Tibial artery (tissue), 4 donors: ENCODE measurements at regions not wholly inside any gene's neighbourhood (a gene's known extent, or its start where the extent isn't known, plus 50 kb on each side); places are given as distances from the start of the nearest gene placed in this dataset.
A peak's percentile ranks its signal among the peaks of the same experiment; 100 is the strongest.
"Not testable (repeated sequence)": the region's sequence is repeated elsewhere in the genome, so short reads cannot be mapped to it uniquely, and the experiment has no call there.

Experiments used
- DNase-seq, 2 donors: peaks; one replicate each; pipeline ENCODE4 v3.0.0-alpha.2; 2019
- H3K27ac ChIP-seq, 2 donors: fragments of 200-600 bp; sonication (generic) in 1 of 2; 1 replicate in 1 of 2; 2 replicates in 1 of 2; pipeline ENCODE4 v1.5.1; 2018 to 2019; ENCODE audit warnings: mild to moderate bottlenecking in 1 of 2
- H3K27me3 ChIP-seq, 2 donors: fragments of 200-600 bp; sonication (generic) in 1 of 2; one replicate each; pipeline versions ENCODE4 v1.5.1 to v1.6.0; 2016 to 2019
- H3K36me3 ChIP-seq, 3 donors: fragments of 200-600 bp; sonication (generic) in 2 of 3; one replicate each; pipeline ENCODE4 v1.5.1; 2016 to 2019; ENCODE audit warnings: mild to moderate bottlenecking in 2 of 3
- H3K4me1 ChIP-seq, 4 donors: fragments of 200-600 bp; sonication (generic) in 2 of 4; 1 replicate in 3 of 4; 2 replicates in 1 of 4; pipeline ENCODE4 v1.5.1; 2016 to 2019
- H3K4me3 ChIP-seq, 2 donors: fragments of 200-600 bp; sonication (generic) in 1 of 2; 1 replicate in 1 of 2; 2 replicates in 1 of 2; pipeline ENCODE4 v1.5.1; 2018 to 2019; ENCODE audit warnings: mild to moderate bottlenecking in 2 of 2
- H3K9me3 ChIP-seq, 3 donors: fragments of 200-600 bp; sonication (generic) in 1 of 3; one replicate each; pipeline ENCODE4 v1.5.1; 2016 to 2019
- CTCF ChIP-seq, 2 experiments: fragments of 200-600 bp in 1 of 2; fragments of 450-650 bp in 1 of 2; IDR thresholded peaks; one replicate each; pipeline ENCODE4 v1.5.1; 2017 to 2019; ENCODE audit warnings: antibody characterized with exemption in 2 of 2, mild to moderate bottlenecking in 1 of 2, moderate library complexity in 1 of 2
- intact Hi-C: fragments of 100-400 bp; cut with DNase I; formaldehyde crosslinking; loops from one replicate; pipeline ENCODE4 v1.15.0; 2023; ENCODE audit warnings: low total_unique reads

DNA sequence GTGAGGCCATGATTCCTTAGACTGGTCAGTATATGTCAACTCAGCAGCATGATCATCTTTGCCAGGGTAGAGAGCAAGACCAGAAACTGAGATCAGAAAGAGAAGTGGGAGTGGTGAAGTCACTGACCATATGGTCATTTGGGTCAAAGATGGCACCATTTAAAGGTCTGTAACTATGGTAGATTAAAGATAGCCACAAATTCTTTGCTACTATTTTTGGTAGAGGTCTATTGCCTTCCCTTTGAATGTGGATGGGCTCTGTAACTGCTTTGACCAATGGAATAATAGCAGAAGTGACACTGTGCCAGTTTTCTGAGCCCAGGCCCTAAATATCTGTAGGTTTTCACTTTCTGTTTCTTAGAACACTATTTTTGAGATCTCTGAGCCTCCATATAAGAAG lies 117.6 kb downstream of the PCSK1 start:
- Histone ChIP-seq H3K9me3 (no peaks in the 10 kb centered on the region), H3K4me1 (peaks cover 0 to 3% (median 0%) of the 10 kb centered on the region in 4 donors), H3K27ac (no peak overlapping the region), H3K4me3 (no peak overlapping the region), H3K36me3 (no peaks in the 10 kb centered on the region), H3K27me3 (no peaks in the 10 kb centered on the region)
- intact Hi-C loops = no loop called here
- no peak for TF ChIP-seq CTCF (IDR thresholded peaks at IDR 0.05)
- DNase-seq = no peak

GRCh38 chr5:96312383-96312782 lies 120.7 kb downstream of the PCSK1 start:
- no peaks in the 10 kb centered on the region for H3K9me3 ChIP-seq
- no peak overlapping the region for H3K4me3 ChIP-seq
- intact Hi-C loops = no loop called here
- peaks cover 0 to 3% (median 0%) of the 10 kb centered on the region in 4 donors for H3K4me1 ChIP-seq
- no peaks in the 10 kb centered on the region for H3K27me3 ChIP-seq
- no peaks in the 10 kb centered on the region for H3K36me3 ChIP-seq
- no peak overlapping the region for H3K27ac ChIP-seq
- TF ChIP-seq CTCF (IDR thresholded peaks at IDR 0.05) = no peak
- DNase-seq = no peak

DNA sequence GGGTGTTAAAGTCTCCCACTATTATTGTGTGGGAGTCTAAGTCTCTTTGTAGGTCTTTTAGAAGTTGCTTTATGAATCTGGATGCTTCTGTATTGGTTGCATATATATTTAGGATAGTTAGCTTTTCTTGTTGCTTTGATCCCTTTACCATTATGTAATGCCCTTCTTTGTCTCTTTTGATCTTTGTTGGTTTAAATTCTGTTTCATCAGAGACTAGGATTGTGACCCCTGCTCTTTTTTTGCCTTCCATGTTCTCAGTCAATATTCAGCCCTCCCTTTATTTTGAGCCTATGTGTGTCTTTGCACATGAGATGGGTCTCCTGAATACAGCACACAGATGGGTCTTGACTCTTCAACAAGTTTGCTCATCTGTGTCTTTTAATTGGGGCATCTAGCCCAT lies 126.0 kb downstream of the PCSK1 start:
- H3K4me3 ChIP-seq, DNase-seq, H3K4me1 ChIP-seq, H3K27me3 ChIP-seq, H3K36me3 ChIP-seq, intact Hi-C loops, H3K27ac ChIP-seq, H3K9me3 ChIP-seq: not testable (repeated sequence)

DNA sequence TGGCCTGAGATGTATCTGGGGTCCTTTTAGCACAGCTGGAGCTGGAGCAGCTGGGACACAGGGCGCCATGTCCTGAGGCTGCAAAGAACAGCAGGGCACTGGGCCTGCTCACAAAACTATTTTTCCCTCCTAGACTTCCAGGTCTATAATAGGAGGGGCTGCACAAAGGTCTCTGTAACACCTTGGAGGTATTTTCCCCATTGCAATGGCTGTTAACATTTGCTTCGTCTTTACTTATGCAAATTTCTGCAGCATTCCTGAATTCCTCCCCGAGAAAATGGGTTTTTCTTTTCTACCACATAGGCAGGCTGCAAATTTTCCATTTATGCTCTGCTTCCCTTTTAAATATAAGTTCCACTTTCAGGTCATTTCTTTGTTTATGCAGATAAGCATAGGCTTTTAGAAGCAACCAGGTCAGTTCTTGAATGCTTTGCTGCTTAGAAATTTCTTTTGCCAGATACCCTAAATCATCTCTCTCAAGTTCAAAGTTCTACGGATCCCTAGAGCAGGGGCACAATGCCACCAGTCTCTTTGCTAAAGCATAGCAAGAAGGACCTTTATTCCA lies 130.8 kb downstream of the PCSK1 start:
- intact Hi-C loops = no loop called here
- H3K4me1 ChIP-seq = peaks cover 0 to 14% (median 5%) of the 10 kb centered on the region in 4 donors
- DNase-seq = no peak
- H3K4me3 ChIP-seq = no peak overlapping the region
- H3K9me3 ChIP-seq = peaks cover 0 to 5% (median 0%) of the 10 kb centered on the region in 3 donors
- H3K36me3 ChIP-seq = no peaks in the 10 kb centered on the region
- no peaks in the 10 kb centered on the region for H3K27me3 ChIP-seq
- no peak overlapping the region for H3K27ac ChIP-seq
- TF ChIP-seq CTCF (IDR thresholded peaks at IDR 0.05) = no peak

DNA sequence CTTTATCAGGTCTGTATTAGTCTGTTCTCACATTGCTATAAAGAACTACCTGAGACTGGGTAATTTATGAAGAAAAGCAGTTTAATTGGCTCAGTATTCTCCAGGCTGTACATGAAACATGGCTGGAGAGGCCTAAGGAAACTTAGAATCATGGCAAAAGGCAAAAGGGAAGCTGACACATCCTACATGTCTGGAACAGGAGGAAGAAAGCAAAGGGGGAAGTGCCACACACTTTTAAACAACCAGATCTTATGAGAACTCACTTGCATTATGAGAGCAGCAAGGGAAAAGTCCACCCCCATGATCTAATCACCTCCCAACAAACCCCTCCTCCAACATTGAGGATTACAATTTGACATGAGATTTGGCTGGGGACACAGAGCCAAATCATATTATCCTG lies 132.1 kb downstream of the PCSK1 start:
- Histone ChIP-seq H3K9me3 (peaks cover 0 to 5% (median 0%) of the 10 kb centered on the region in 3 donors), H3K27ac (no peak overlapping the region), H3K27me3 (no peaks in the 10 kb centered on the region), H3K4me3 (no peak overlapping the region), H3K36me3 (no peaks in the 10 kb centered on the region), H3K4me1 (peaks cover 0 to 24% (median 6%) of the 10 kb centered on the region in 4 donors)
- no peak for TF ChIP-seq CTCF (IDR thresholded peaks at IDR 0.05)
- intact Hi-C loops = no loop called here
- DNase-seq = no peak

- no peak overlapping the region for H3K4me3 ChIP-seq
- intact Hi-C loops = no loop called here
- peak in 1 of 2 donors; percentile 40 for DNase-seq
- peak overlapping the region; percentile 24 to 59 for H3K27ac ChIP-seq
- no peaks in the 10 kb centered on the region for H3K36me3 ChIP-seq
- peaks cover 0 to 48% (median 12%) of the 10 kb centered on the region in 4 donors for H3K4me1 ChIP-seq
- TF ChIP-seq CTCF (IDR thresholded peaks at IDR 0.05) = no peak
- no peaks in the 10 kb centered on the region for H3K27me3 ChIP-seq
- H3K9me3 ChIP-seq = peaks cover 0 to 5% (median 0%) of the 10 kb centered on the region in 3 donors
Measured at GRCh38 chr5:96297867-96298266, 135.2 kb downstream of the PCSK1 start.
